ENCODE measurements at regions not wholly inside any gene's neighbourhood (a gene's known extent, or its start where the extent isn't known, plus 50 kb on each side); places are given as distances from the start of the nearest gene placed in this dataset.

DNA sequence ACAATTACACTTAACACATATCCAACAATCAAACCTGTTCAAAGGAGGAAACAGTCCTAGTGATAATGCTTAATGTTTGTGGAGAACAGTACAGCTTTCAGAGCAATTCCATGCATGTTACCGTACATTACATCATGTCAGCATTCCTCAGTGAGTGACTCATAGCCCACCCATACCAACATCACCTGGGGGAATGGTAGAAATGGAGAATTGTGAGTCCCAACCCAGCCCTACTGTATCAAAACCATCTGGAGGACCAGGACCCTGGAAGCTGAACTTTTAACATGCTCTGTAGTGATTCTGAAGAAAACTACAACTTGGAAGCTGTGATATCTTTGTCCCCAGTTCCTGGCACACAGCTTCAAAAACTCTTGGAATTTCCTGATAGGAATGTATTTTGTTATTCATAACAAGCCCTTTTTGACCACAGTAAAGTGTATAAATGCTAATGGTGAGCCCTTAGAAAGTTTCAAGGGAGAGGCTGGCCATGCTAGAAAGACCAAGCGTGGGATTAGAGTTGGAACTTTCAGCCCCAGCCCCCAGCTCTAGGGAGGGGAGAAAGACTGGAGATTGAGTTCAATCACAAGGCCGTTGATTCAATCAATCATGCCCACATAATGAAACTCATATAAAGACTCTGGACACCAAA is 301.1 kb downstream of the BUD13 start:
- WGBS, 2 donors: 88 to 93% methylated on average over 3 of the region's 3 CpGs
- no peak for DNase-seq
- H3K4me3 ChIP-seq: no peak overlapping the region
- peaks cover 0 to 77% (median 38%) of the 10 kb centered on the region in 4 donors for H3K4me1 ChIP-seq
- no peaks in the 10 kb centered on the region for H3K27me3 ChIP-seq
- TF ChIP-seq POLR2A (IDR thresholded peaks at IDR 0.05): no peak
- TF ChIP-seq POLR2AphosphoS5 (IDR thresholded peaks at IDR 0.05): no peak
- TF ChIP-seq EP300 (IDR thresholded peaks at IDR 0.05): no peak
- TF ChIP-seq, protein P1, sequence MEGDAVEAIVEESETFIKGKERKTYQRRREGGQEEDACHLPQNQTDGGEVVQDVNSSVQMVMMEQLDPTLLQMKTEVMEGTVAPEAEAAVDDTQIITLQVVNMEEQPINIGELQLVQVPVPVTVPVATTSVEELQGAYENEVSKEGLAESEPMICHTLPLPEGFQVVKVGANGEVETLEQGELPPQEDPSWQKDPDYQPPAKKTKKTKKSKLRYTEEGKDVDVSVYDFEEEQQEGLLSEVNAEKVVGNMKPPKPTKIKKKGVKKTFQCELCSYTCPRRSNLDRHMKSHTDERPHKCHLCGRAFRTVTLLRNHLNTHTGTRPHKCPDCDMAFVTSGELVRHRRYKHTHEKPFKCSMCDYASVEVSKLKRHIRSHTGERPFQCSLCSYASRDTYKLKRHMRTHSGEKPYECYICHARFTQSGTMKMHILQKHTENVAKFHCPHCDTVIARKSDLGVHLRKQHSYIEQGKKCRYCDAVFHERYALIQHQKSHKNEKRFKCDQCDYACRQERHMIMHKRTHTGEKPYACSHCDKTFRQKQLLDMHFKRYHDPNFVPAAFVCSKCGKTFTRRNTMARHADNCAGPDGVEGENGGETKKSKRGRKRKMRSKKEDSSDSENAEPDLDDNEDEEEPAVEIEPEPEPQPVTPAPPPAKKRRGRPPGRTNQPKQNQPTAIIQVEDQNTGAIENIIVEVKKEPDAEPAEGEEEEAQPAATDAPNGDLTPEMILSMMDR (IDR thresholded peaks at IDR 0.05): no peak
- intact Hi-C loops (cut with DNase I): no loop called here
- H3K36me3 ChIP-seq: no peaks in the 10 kb centered on the region
- peak overlapping the region in 3 of 4 donors; percentile 70 to 78 (median 71) for H3K27ac ChIP-seq
- H3K9me3 ChIP-seq: no peaks in the 10 kb centered on the region

DNA sequence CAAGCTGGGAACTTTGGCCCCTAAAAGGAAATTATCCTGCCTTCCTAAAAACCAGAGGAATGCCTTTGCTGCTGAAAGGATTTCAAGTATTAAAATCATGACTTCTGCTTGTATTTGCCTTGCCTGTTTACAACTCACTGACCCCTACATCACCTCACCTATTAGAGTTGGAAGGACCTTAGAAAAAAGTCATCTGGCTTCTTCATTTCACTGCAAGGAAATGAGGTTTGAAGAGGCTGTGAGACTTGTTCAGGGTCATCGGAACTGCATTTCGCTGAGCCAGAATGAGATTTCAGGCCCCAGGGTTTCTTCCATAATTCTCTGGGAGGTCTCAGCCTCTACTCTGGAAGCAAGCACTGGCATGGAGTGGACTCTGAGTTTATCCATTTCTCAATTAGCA is 304.1 kb downstream of the BUD13 start:
- intact Hi-C loops (cut with DNase I): no loop called here
- Histone ChIP-seq H3K27ac (no peak overlapping the region), H3K36me3 (no peaks in the 10 kb centered on the region), H3K4me3 (no peak overlapping the region), H3K4me1 (peaks cover 0 to 88% (median 53%) of the 10 kb centered on the region in 4 donors), H3K27me3 (no peaks in the 10 kb centered on the region), H3K9me3 (no peaks in the 10 kb centered on the region)
- no peak for DNase-seq
- TF ChIP-seq EP300 (IDR thresholded peaks at IDR 0.05) (no peak), POLR2AphosphoS5 (IDR thresholded peaks at IDR 0.05) (no peak), POLR2A (IDR thresholded peaks at IDR 0.05) (no peak)
- TF ChIP-seq, protein P1 (IDR thresholded peaks at IDR 0.05): no peak
- 72 to 96% methylated on average over 2 of the region's 2 CpGs for WGBS, 2 donors

DNA sequence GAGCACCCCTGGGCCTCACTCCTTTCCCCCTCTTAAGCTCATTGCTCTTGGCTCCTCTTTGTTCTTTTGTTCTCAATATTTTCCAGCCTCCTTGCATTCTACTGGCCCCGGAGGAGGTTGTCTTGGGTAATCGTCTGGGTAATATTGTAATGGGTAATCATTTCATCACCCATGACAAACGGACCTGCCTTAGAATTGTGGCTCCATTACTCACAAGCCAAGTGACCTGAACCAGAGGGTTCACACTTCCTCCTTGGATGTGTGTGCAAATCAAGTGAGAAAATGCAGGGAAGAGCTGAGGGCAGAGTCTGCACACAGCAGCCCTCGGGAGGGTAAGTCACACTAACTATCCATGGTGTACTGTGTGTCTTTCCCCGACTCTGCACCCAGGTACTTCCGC is 305.0 kb downstream of the BUD13 start:
- no peaks in the 10 kb centered on the region for H3K36me3 ChIP-seq
- intact Hi-C loops (cut with DNase I): no loop called here
- no peaks in the 10 kb centered on the region for H3K9me3 ChIP-seq
- no peak for DNase-seq
- H3K27me3 ChIP-seq: no peaks in the 10 kb centered on the region
- TF ChIP-seq POLR2A (IDR thresholded peaks at IDR 0.05) (no peak), EP300 (IDR thresholded peaks at IDR 0.05) (no peak), POLR2AphosphoS5 (IDR thresholded peaks at IDR 0.05) (no peak)
- TF ChIP-seq, protein P1 (IDR thresholded peaks at IDR 0.05): no peak
- H3K27ac ChIP-seq: peak overlapping the region in 1 of 4 donors; percentile 5
- H3K4me3 ChIP-seq: no peak overlapping the region
- peaks cover 0 to 83% (median 44%) of the 10 kb centered on the region in 4 donors for H3K4me1 ChIP-seq
- 77% methylated on average over 6 of the region's 6 CpGs for WGBS, 2 donors

DNA sequence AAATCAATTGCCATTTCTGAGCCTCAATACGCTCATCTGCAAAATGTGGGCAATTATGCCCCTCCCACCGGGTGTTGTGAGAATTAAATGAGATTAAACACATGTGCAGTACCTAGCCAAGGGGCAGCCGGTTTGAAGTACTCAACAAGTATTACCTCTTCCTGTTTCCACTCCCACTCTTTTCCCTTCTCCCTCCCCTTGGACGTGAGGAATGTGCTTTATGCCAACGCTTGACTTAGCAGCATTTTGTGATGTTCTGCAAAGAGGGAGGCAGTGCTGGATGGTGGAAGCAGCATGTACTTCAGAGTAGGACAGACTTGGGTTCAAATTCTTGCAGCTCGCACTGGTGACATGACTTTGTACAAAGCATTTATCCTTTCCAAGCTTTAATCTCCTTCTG is 306.0 kb downstream of the BUD13 start:
- TF ChIP-seq POLR2A (IDR thresholded peaks at IDR 0.05): no peak
- TF ChIP-seq, protein P1 (IDR thresholded peaks at IDR 0.05): no peak
- TF ChIP-seq POLR2AphosphoS5 (IDR thresholded peaks at IDR 0.05): no peak
- TF ChIP-seq EP300 (IDR thresholded peaks at IDR 0.05): no peak
- DNase-seq: no peak
- Histone ChIP-seq H3K27me3 (no peaks in the 10 kb centered on the region), H3K4me1 (peaks cover 0 to 83% (median 37%) of the 10 kb centered on the region in 4 donors), H3K4me3 (no peak overlapping the region), H3K27ac (peak overlapping the region in 3 of 4 donors; percentile 18 to 61 (median 58)), H3K9me3 (no peaks in the 10 kb centered on the region), H3K36me3 (no peaks in the 10 kb centered on the region)
- 76 to 83% methylated on average over 6 of the region's 6 CpGs for WGBS, 2 donors
- intact Hi-C loops (cut with DNase I): no loop called here

DNA sequence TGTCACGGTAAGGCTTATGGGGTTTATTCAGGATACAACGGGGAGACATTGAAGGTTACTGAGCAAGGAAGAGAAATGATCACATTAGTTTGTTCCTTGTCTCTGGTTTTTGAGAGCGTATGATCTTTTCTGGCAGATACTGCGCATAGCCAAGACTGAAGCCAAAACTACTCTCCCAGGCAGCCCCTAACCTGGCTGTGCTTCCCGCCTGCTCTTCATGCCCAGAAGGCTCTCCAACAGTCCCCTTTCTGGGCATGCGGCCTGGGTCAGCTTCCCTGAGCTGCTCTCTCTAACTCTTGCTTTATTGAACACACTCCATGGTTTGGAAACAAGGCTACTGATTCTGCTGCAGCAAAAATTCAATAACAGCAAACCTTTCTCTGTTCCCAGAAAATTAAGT is 306.6 kb downstream of the BUD13 start:
- no peak for TF ChIP-seq POLR2AphosphoS5 (IDR thresholded peaks at IDR 0.05)
- no peak for TF ChIP-seq EP300 (IDR thresholded peaks at IDR 0.05)
- TF ChIP-seq, protein P1 (IDR thresholded peaks at IDR 0.05): no peak
- no peak for TF ChIP-seq POLR2A (IDR thresholded peaks at IDR 0.05)
- intact Hi-C loops (cut with DNase I): no loop called here
- DNase-seq: no peak
- 88 to 97% methylated on average over 6 of the region's 6 CpGs for WGBS, 2 donors
- H3K27me3 ChIP-seq: no peaks in the 10 kb centered on the region
- peaks cover 0 to 83% (median 36%) of the 10 kb centered on the region in 4 donors for H3K4me1 ChIP-seq
- no peaks in the 10 kb centered on the region for H3K9me3 ChIP-seq
- peak overlapping the region in 3 of 4 donors; percentile 18 to 61 (median 58) for H3K27ac ChIP-seq
- no peaks in the 10 kb centered on the region for H3K36me3 ChIP-seq
- no peak overlapping the region for H3K4me3 ChIP-seq
